T-helper 1 cell (primary cell): ENCODE measurements at regions not wholly inside any gene's neighbourhood (a gene's known extent, or its start where the extent isn't known, plus 50 kb on each side); places are given as distances from the start of the nearest gene placed in this dataset.

Experiments
- DNase-seq, 5 donors: peaks; one replicate each; pipeline ENCODE4 v3.0.0-alpha.2; 2012 to 2020

DNA sequence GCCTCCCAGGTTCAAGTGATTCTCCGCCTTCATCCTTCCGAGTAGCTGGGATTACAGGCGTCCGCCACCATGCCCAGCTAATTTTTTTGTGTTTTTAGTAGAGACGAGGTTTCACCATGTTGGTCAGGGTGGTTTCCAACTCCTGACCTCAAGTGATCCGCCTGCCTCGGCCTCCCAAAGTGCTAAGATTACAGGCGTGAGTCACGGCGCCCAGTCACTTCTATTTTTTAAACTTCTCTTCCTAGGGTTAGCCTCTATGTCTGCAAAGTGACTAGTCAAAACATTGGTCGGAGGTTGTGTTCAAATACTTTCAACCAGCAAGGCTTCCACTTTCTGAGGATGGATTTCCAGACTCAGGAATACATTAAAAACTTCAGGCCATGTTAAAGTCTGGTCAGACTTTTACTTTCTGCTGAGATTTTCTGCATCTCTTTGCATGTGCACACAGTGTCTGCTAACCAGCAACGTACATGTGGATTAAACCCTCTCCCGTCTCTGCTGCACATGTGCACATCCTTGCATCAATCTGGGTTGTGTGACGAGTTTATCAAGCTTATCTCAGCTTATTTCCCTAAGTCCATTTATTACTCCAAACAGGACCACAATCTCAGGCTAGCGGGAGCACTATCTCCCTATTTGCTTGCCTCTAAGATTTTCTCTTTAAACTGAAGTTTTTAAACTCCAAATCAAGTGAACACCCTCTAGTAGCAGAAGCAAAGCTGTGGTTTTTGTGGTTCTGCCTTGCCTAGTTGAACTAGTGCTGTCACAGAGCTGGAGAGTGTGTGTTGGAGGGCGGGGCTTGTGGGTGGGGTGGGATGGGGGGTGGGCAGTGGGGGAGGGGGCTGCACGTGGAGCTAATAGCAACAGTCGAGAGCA is 525.2 kb upstream of the GOT2 start:
- DNase-seq, result no peak

DNA sequence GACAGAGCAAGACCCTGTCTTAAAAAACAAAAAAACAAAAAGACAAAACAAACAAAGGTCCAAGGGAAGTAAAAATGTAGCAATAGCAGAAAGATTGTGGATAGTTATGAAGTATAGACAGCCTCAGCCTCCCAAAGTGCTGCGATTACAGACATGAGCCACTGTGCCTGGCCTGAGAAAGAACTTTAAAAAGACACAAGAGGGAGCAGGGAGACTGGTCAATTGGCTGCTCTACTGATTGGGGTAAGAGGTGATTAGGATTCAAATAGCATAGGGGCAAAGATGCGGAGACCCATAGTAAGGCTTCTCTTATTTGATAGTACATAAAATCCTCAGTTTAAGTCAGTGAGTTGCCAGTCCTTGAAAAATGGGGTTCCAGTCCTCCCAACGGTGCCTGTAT is 518.2 kb upstream of the GOT2 start:
- no peak for DNase-seq

DNA sequence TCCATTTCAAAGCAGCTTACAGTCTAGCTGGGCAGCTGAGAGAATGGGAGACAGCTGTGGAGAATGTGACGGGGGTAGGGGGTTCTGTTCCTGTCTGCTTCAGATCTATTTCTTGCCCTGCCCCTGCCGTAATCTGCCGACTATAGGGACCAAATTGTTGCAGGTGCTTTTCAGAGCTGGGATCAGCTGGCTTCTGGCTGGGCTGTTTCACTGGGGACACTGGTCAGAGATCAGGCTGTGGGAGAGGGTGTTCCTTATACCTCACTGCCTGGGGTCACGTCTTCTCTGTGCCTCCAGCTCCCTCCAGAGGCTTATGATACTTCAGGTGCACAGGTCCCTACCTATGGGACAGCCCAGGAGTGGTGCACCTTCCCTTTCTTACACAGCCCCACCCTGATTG is 514.9 kb upstream of the GOT2 start:
- DNase-seq, result no peak

DNA sequence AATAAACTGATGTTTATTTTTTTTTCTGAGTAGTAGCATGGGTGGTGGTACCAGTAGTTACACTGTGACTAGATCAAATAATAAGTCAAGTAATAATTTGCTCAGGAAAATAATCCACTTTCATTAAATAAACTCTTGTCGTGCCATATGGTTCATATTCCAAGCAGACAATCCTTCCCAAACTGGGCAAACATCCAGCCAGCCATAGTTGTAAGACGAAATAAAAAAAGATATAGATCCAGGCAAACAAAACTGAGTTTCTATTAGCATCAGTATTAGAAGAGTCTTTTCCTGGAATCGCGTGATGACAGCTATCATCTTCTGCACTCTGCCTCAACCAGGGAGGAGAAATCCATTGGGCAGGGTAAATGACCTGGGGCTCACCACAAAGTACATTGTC is 508.4 kb upstream of the GOT2 start:
- DNase-seq, result no peak

DNA sequence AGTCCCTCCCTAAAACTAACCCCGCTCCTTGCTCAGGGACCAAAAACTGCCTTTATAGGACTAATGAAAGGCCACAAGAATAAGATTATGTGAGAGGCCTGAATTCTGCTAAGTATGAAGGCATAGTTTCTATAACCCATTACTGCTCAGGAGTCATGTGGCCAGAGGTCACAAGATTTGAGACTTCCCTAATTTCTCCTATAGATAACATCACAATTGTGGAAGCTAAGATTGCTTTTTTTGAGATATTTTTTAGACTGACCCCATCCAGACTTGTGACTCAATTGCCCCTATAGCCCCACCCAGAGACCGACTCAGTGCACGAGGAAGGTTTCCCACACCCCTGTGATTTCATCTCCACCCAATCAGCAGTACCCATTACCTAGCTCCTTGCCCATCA is 504.1 kb upstream of the GOT2 start:
- DNase-seq, result no peak

DNA sequence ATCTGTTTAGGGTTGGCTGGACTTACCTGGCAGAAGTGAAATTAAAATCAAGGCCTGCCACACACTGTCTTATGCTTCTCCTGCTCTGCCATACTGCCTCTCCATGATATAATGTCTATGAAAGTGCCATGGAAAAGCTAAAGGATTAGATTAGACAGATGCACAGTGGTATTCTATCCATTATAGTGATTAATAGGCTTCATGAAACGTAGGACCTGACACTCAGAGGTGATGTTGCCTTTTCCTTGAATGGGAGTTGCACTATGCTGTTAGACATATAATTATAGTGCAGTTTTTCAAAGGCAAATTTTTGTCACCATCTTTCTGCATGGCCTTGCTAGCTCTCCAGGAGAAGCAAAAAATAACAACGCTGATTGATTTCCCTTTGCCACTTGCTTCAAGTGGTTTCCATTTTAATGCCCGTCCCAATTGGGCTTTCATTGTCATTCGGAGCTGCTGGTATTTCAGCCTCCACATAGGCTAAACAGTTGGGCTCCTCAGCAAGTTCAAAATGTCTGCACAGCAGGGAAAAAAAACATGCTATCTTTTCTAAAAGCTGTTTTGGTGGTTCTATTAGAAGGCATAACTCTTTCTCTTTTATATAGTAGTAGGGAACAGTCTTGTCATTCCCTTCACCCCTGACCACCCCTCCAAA is 502.8 kb upstream of the GOT2 start:
- DNase-seq, result no peak

DNA sequence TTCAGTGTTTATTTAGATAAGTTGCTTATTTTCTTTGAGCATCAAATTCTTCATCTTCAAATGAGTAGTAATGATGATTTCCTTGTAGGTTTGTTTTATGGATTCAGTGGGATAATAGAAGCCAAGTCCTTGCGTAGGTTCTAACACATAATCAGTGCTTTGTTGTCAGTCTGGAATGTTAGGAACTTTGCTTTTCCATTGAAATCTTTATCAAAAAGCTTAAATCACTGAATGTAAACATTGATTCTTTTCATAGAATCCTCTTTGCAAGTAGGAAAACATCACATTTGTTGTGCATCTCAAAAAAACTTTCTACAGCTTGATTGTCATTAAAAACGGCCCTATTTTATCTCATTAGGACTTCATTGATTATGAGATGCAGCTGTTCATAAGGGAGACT is 490.3 kb upstream of the GOT2 start:
- DNase-seq, result no peak

DNA sequence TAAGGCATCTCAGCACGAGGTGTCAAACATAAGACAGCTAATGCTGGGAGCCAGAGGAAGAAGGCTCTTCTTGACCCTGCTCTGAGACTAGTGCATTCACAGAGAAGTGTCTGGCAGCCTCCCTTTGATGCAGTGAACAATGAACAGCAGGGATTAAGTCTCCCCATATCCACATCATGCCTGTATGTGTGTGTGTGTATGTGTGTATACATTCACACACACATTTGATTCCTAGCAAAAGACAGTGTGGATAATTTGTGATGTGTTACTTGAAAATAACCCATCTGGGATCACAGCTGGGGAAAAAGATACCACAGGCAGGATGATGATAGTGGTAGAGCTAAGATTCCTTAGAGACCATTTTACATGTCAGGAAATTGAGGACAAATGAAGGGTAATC is 485.9 kb upstream of the GOT2 start:
- no peak for DNase-seq

DNA sequence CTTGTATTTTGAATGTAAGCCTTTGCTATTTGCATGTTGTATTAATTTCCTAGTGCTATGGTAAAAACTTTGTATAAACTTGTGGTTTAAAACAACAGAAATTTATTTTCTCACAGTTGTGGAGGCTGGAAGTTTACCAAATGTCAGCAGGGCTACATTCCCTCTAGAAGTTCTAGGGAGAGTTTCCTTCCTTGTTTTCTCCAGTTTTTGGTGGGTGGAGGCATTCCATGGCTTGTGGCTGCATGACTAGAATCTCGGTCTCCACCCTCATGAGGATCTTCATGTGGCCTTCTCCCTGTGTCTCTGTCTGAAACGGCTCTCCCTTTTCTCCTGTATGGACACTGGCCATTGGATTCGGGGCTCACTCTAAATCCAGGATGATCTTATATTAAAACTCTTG is 482.2 kb upstream of the GOT2 start:
- DNase-seq, result no peak

DNA sequence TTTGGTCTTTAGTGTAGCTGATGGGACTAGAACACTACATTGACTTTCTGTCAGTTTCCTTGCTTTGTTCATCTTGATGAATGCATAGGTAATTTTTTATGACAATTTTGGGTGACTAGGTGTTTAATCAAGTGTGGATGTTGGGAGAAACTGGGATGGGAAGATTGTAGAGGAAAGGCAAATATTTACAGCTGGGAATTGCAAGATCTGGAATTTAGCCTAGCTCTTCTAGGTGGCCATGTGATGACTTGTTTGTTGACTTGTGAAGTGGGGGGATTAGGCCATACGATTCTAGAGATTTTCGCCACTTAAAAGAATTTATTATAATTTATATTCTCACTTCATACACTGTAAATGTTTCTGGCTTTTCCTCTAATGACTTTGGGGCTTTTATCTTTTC is 480.3 kb upstream of the GOT2 start:
- no peak for DNase-seq

DNA sequence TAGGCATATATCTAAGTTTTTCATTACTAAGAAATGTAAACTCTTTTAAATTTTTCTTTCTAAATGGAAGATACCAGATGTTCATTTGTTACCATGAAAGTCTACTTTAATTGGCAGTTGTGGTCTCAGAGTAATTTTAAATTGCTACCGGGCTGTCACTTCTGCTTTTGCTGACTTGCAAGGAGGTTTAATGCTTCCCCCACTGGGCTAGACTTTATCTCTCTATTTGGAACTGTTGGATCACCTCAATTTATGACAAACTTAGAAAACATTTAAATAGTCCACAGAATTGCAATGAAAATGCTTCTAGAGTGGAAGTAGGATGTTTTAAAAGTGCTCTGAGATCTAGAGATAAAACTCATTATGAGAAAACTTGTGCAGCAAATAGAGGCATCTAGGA is 479.8 kb upstream of the GOT2 start:
- DNase-seq, result no peak

DNA sequence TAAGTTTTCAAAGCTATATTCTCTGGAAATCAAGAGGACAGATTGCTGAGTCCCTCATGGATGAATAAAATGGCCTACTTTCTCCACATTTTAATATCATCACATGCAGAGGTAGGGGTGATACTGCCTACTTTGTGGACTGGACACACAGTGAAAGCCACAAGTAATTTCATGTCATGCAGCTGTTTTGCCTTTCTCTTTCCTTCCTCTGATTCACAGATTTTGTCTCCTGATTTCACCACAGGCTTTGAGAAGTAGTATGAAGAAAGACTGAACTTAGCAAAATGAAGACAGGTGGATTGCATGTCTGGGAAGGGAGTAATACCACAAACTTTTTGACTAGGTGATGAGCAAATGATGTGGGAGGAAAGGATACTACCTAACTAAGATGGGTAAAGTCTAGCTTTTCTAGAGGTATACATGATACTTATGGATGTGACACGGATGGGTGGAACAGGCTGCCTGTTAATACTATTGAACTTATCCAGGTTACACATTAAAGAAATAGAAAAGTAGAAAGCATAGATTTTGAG is 478.4 kb upstream of the GOT2 start:
- DNase-seq, result no peak

DNA sequence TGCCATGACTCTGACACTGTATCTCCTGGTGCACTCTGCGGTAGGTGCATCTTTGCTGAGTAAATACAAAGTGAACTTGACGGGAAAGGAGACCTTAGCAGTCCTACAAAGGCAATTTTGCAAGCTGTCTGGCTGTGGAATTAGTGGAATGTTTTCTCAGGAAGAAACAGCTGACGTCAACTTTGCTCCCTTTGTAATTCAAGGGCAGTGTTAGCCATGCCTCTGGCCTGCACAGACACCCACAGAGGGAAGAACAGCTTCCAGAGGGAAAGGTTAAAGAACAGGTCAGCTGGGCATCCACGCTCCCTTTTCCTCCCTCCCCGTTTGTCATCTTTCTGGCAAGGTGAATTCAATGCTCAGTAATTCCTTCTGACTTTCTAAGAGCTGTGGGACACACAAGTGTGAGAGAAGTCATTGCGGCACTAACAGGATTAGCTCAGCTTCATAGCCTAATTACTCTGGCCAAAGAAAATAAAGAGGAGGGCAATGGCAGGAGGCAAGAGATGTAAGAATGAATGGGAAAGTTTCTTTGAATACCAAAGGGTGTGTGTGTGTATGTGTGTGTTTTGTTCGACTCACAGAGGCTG is 476.9 kb upstream of the GOT2 start:
- no peak for DNase-seq

DNA sequence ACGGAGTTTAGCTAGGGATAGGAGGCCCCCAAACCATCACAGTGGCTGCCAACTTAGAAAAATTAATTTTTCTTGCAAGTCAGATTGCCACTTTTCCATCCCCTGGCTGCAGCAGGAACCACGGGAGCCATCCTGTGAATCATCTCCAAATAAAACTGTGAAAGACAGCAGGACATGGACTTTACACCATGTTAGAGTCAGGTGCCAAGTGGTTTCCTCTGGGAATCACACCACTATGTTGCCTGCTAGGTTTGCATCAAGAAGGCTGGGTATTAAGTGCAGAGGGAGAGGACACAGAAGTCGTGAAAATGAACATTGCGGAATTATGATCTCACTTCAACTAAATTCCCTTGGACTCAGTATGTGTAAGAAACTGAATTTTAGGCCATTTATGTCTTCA is 471.3 kb upstream of the GOT2 start:
- DNase-seq, result no peak

DNA sequence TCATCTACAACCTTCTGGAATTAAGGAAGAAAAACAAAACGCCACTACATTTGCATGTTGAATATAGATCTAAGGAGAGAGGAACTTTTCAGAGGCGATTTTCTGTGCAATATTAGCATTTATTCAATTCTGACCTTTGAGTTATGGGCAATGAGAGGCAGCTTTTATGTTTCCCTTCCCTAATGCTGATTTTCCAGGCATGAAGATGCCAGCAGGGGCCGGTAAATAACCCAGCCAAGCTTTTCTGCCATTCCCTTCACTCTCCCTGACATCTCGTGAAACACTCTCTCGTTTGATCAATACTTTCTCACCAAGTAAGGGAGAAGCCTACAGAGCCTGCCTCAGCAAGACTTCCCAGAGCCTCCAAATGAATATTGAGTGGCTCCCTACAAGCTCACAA is 470.5 kb upstream of the GOT2 start:
- no peak for DNase-seq

DNA sequence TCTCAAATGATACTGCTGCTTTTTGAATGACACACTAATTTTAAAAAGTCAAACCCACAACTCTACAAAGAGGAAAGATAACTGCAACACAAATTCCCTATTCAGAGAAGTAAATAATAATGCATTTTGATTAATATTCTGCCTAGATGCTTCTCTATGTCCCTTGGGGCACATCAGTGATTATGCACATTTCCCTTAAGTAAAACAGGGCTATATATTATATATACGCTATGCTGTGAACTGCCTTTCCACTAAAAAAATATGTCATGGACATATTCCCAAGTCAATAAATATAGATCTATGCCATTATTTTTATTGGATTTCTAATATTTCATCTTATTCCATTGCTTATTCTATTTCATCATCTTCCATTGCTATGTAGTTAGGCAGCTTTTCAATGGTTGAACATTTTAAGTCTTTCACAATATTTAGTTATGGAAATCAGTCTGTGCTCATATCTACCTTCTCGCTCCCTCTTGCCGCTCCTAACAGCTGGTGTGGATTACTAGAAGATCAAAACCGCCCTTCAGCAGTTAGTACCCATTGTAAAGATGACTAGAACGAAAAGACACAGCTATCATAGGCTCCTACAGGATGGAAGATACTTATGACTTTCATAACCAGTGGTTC is 468.2 kb upstream of the GOT2 start:
- no peak for DNase-seq

DNA sequence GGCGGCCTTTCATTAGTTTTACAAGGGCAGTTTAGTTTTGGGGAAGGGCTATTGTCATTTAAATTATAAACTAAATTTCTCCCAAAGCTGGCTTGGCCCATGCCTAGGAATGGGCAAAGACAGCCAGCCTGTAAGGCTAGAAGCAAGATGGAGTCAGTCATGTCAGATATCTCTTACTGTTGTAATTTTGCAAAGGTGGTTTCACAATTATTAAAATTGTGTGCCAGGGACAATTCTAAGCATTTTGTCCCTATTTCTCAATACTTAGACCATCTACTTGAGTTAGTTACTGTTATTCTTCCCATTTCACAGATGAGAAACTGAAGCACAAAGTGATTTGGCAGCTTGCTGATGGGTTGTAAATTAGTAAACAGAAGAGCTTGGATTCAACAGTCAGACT is 467.7 kb upstream of the GOT2 start:
- no peak for DNase-seq

DNA sequence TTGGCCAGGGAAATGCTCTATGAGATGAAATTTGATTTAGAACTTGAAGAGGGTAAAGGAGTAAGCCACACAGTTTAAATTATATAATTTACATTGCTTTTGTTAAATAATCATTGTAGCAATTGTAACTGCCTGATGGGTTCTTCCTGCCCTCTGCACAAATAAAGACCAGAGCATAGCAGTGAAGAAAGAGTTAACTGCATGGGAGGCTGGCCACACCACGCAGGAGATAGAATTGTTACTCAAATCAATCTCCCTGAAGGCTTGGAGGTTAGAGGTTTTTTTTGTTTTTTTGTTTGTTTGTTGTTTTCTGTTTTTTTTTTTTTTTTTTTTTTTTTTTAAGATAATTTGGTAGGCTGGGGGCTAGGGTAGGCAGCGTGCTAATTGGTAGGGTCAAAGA is 467.0 kb upstream of the GOT2 start:
- DNase-seq, result no peak

DNA sequence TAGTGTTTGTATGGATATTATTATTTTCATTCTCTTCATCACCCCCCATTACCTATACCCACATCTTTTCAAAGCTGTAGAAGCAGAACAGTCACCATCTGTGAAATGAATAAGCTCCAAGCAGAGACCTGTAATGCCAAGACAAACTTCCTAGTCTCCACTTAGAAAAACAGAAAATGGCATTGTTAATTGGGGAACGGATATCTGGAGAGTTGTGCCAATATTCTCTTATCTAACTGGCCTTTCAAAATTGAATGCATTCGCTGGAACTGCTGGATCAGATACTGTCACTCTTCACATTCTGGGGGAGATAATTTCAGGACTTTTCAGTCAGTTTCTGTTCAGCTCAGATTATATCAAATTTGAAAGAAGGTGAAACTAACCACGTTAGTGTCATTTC is 464.4 kb upstream of the GOT2 start:
- no peak for DNase-seq

DNA sequence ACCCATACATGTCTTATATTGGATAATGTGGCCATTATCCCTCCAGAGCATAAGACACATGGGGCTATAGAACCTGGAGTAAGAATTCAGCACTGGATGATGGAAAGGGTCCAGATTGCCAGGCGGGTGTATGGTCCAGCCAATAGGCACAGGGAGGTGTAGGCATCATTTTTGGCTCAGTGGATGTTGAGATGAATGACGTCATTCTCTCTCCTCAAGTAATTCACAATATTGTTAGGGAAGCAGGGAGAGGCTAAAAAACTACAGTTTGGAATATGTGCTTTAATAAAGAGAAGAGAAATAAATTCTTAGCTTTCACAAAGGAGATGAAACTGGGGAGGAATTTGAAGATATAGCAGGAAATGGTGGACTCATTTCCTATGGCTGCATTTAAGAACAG is 461.1 kb upstream of the GOT2 start:
- no peak for DNase-seq

DNA sequence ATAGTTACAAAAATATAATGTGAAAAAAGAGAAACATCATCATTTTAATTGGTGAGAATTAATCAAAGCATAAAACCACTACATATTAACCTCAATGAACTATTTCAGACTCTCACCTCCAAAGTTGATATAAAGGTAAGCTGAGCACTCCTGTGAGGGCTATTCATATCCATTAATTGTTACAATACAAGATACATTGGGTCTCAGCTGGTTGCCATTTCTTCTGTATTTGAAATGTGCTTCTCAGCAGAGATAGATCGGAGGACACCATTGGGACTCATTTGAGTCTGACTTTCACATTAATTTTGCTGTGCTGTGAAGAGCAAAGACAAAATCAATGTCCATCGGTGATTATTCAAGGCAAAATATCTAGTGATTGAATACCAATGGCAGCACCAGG is 459.5 kb upstream of the GOT2 start:
- DNase-seq, result no peak

DNA sequence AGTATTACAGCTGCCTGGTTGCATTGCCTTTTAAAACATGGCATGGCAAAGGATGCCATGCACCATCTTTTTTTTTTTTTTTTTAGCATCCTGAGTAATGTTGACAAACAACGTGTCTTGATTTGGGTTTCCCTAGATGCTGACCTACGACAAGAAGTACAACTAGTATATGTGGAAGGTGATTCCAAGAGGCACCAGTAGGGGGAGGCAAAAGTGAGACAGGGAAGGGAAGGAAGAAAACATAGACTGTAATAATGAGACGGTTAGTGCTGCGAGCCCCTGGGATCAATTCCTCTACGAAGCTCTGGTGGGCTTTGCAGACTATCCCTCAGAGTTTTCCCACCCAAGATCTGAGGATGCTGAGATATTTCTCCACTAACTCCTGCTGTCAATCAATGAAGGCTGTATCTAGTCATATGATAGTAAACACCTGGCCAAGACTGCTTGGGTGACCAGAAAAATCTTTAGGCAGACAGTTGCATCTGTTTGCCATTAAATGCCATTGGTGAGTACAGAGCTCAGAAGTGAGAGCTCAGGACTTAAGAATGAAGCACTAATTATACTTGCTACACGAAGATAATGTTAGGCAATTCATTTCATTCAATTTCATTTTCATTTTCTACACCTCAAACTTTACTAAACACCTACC is 458.6 kb upstream of the GOT2 start:
- DNase-seq, result no peak

DNA sequence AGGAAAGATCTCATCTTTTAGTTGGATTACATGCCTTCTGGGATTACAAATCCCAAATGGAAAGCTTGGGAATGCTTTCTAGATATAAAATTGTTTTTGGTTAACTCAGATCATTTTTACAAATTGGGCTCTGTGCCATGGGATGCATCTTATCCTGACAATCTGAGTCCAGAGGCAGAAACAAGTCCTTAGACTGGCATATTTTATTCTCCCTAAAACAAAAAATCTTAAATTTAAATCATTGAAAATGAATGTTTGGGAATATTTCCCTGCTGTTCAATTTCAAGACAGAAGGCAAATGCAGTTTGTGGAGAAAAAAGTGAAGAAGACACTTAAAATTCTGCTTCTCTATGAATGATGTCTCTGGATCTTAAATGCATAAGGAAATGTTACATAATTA is 456.6 kb upstream of the GOT2 start:
- no peak for DNase-seq
